Mesendoderm (in vitro differentiated cells): ENCODE measurements at regions not wholly inside any gene's neighbourhood (a gene's known extent, or its start where the extent isn't known, plus 50 kb on each side); places are given as distances from the start of the nearest gene placed in this dataset.
"Not testable (repeated sequence)": the region's sequence is repeated elsewhere in the genome, so short reads cannot be mapped to it uniquely, and the experiment has no call there.

Experiments used
- DNase-seq: peaks from one replicate; pipeline ENCODE4 v3.0.0; 2013
- H2AK5ac ChIP-seq: 2 replicates; pipeline ENCODE4 v1.6.1; 2013; ENCODE audit warnings: low read length, inconsistent platforms
- H2BK120ac ChIP-seq: 2 replicates; pipeline ENCODE4 v1.6.1; 2013; ENCODE audit warnings: low read depth, mild to moderate bottlenecking, low read length, moderate library complexity, mixed read lengths
- H2BK15ac ChIP-seq: replicated peaks from 2 replicates; pipeline ENCODE4 v1.6.1; 2013; ENCODE audit warnings: low read depth, mild to moderate bottlenecking, moderate library complexity
- H2BK5ac ChIP-seq: 2 replicates; pipeline ENCODE4 v1.6.1; 2013; ENCODE audit warnings: low read length, inconsistent platforms
- H3K18ac ChIP-seq: 2 replicates; pipeline ENCODE4 v1.6.1; 2013; ENCODE audit warnings: mild to moderate bottlenecking, low read length, mixed read lengths
- H3K23ac ChIP-seq: one replicate; pipeline ENCODE4 v1.6.1; 2013; ENCODE audit warnings: low read length
- H3K27ac ChIP-seq: 2 replicates; pipeline ENCODE4 v1.5.1; 2013; ENCODE audit warnings: low read depth, mild to moderate bottlenecking, inconsistent platforms, low read length, moderate library complexity
- H3K27me3 ChIP-seq: 2 replicates; pipeline ENCODE4 v1.6.1; 2013; ENCODE audit warnings: low read length, control low read depth, mild to moderate bottlenecking, inconsistent platforms; ENCODE audit not compliant: insufficient read depth, poor library complexity
- H3K36me3 ChIP-seq: 2 replicates; pipeline ENCODE4 v1.6.1; 2013; ENCODE audit warnings: low read length, inconsistent platforms; ENCODE audit not compliant: control insufficient read depth, insufficient read depth
- H3K4ac ChIP-seq: one replicate; pipeline ENCODE4 v1.6.1; 2013; ENCODE audit warnings: low read depth, mild to moderate bottlenecking, low read length, moderate library complexity
- H3K4me1 ChIP-seq: 2 replicates; pipeline ENCODE4 v1.6.1; 2013; ENCODE audit warnings: low read depth, low read length, inconsistent platforms; ENCODE audit not compliant: control insufficient read depth
- H3K4me2 ChIP-seq: 2 replicates; pipeline ENCODE4 v1.6.1; 2013; ENCODE audit warnings: low read length
- H3K4me3 ChIP-seq: 2 replicates; pipeline ENCODE4 v1.5.1; 2013; ENCODE audit warnings: mild to moderate bottlenecking, low read length
- H3K56ac ChIP-seq: one replicate; pipeline ENCODE4 v1.6.1; 2013; ENCODE audit warnings: low read length
- H3K79me1 ChIP-seq: 2 replicates; pipeline ENCODE4 v1.6.1; 2013; ENCODE audit warnings: low read length, inconsistent platforms
- H3K79me2 ChIP-seq: 2 replicates; pipeline ENCODE4 v1.6.1; 2013; ENCODE audit warnings: mild to moderate bottlenecking, low read length; ENCODE audit not compliant: control insufficient read depth, insufficient read depth
- H3K9ac ChIP-seq: 2 replicates; pipeline ENCODE4 v1.6.1; 2013; ENCODE audit warnings: low read length, inconsistent platforms
- H4K5ac ChIP-seq: one replicate; pipeline ENCODE4 v1.6.1; 2013; ENCODE audit warnings: low read length
- H4K8ac ChIP-seq: one replicate; pipeline ENCODE4 v1.6.1; 2013; ENCODE audit warnings: low read depth, mild to moderate bottlenecking, control low read depth, low read length, moderate library complexity
- WGBS: extraction: QIAGEN DNeasy Blood & Tissue Kit; methylation state at CpG from one replicate; pipeline ENCODE4 v1.1.7; 2013; ENCODE audit warnings: low lambda C conversion rate, missing lambda C conversion rate; ENCODE audit not compliant: insufficient coverage; ENCODE audit errors: extremely low coverage; 5-methylcytosine and 5-hydroxymethylcytosine counted together

DNA sequence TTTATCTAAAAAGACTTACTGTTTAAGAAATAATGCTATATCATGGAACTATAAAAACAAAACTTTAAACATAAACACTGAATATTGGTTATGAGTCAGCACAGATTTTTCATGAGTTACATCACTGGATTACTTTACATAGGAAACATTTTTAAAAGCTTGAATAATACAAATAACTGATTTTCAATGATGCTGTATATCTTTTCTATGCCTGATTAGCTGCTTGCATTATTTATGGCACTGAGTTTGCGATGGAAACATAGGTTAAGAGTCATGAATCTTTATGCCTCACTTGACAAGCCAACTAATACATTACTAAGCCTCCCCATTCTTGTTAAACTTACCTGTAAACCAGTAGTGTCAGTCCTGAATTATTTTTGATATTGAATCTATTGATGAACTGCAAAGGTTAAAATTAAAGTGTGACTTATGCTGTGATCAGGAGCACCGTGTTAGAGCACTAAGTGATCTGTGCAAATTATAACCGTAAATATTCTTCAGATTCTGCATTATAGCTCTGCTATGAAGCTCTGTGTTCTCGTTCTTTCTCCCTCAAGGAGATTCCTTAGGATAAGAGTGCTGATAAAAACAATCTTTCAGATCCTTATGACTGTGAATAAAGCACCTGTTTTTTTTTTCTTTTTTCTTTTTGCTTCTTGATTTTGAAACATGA, 437.3 kb upstream of the BCHE start:
- no peaks in the 10 kb centered on the region for H3K36me3 ChIP-seq
- no peak overlapping the region for H2BK15ac ChIP-seq
- H3K18ac ChIP-seq: no peak overlapping the region
- no peak overlapping the region for H4K8ac ChIP-seq
- H3K79me1 ChIP-seq: no peaks in the 10 kb centered on the region
- no peak overlapping the region for H3K4ac ChIP-seq
- DNase-seq: no peak
- H3K27me3 ChIP-seq: no peaks in the 10 kb centered on the region
- H3K23ac ChIP-seq: no peak overlapping the region
- no peaks in the 10 kb centered on the region for H3K79me2 ChIP-seq
- no peak overlapping the region for H2BK120ac ChIP-seq
- no peak overlapping the region for H3K4me2 ChIP-seq
- H3K4me1 ChIP-seq: no peaks in the 10 kb centered on the region
- H4K5ac ChIP-seq: no peak overlapping the region
- no peak overlapping the region for H3K56ac ChIP-seq
- H3K27ac ChIP-seq: no peak overlapping the region
- no peak overlapping the region for H2AK5ac ChIP-seq
- no peak overlapping the region for H2BK5ac ChIP-seq
- no peak overlapping the region for H3K4me3 ChIP-seq
- no peak overlapping the region for H3K9ac ChIP-seq
- WGBS: no CpG with 5 or more reads among the region's 4 CpGs

GRCh38 chr3:166270429-166270828, 433.2 kb upstream of the BCHE start:
- no peak overlapping the region for H4K8ac ChIP-seq
- no peak overlapping the region for H3K18ac ChIP-seq
- no peak overlapping the region for H4K5ac ChIP-seq
- H3K23ac ChIP-seq: no peak overlapping the region
- no peak overlapping the region for H3K4me3 ChIP-seq
- no peaks in the 10 kb centered on the region for H3K27me3 ChIP-seq
- DNase-seq: no peak
- no peaks in the 10 kb centered on the region for H3K4me1 ChIP-seq
- no peak overlapping the region for H2BK15ac ChIP-seq
- H3K56ac ChIP-seq: no peak overlapping the region
- no peak overlapping the region for H2BK120ac ChIP-seq
- H3K4me2 ChIP-seq: no peak overlapping the region
- H3K79me1 ChIP-seq: no peaks in the 10 kb centered on the region
- no peak overlapping the region for H3K4ac ChIP-seq
- H2BK5ac ChIP-seq: no peak overlapping the region
- H3K9ac ChIP-seq: no peak overlapping the region
- H3K27ac ChIP-seq: no peak overlapping the region
- H3K79me2 ChIP-seq: no peaks in the 10 kb centered on the region
- no CpG with 5 or more reads among the region's 1 CpG for WGBS
- no peaks in the 10 kb centered on the region for H3K36me3 ChIP-seq
- no peak overlapping the region for H2AK5ac ChIP-seq

- no peak overlapping the region for H4K5ac ChIP-seq
- no peak overlapping the region for H3K9ac ChIP-seq
- no peaks in the 10 kb centered on the region for H3K79me1 ChIP-seq
- H3K4me2 ChIP-seq: no peak overlapping the region
- WGBS: no CpG with 5 or more reads among the region's 4 CpGs
- H3K27ac ChIP-seq: no peak overlapping the region
- H3K4me3 ChIP-seq: no peak overlapping the region
- H3K27me3 ChIP-seq: no peaks in the 10 kb centered on the region
- H2BK5ac ChIP-seq: no peak overlapping the region
- no peak overlapping the region for H2BK120ac ChIP-seq
- no peaks in the 10 kb centered on the region for H3K36me3 ChIP-seq
- H3K4ac ChIP-seq: no peak overlapping the region
- no peak overlapping the region for H4K8ac ChIP-seq
- no peak for DNase-seq
- no peaks in the 10 kb centered on the region for H3K4me1 ChIP-seq
- H2AK5ac ChIP-seq: no peak overlapping the region
- no peak overlapping the region for H3K18ac ChIP-seq
- H3K79me2 ChIP-seq: no peaks in the 10 kb centered on the region
- no peak overlapping the region for H3K23ac ChIP-seq
- H3K56ac ChIP-seq: no peak overlapping the region
- no peak overlapping the region for H2BK15ac ChIP-seq
Observed at GRCh38 chr3:166265153-166265552, 427.9 kb upstream of the BCHE start.

DNA sequence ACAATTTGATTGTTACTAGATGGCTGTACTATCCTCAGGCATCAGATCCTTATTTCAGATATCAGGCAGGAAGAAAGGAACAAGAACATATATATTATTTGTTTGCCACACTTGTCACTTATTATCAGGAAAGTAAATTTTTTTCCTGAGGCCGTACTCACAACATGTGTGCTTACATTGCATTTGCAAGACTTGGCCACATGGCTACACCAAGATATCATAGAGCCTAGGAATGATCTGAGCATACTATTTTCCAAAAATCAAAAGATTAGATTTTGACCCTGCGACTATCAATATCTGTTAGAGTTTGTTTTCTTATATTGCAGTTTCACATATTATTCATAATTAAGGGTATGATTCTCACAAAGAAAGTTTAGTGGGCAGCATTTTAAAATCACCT, 426.2 kb upstream of the BCHE start:
- WGBS: no CpG with 5 or more reads among the region's 2 CpGs
- no peaks in the 10 kb centered on the region for H3K79me2 ChIP-seq
- H2BK15ac ChIP-seq: no peak overlapping the region
- H3K4me1 ChIP-seq: no peaks in the 10 kb centered on the region
- H3K27me3 ChIP-seq: no peaks in the 10 kb centered on the region
- no peak overlapping the region for H2BK5ac ChIP-seq
- no peak overlapping the region for H3K9ac ChIP-seq
- H3K79me1 ChIP-seq: no peaks in the 10 kb centered on the region
- no peak overlapping the region for H3K4me3 ChIP-seq
- H2AK5ac ChIP-seq: no peak overlapping the region
- H4K8ac ChIP-seq: no peak overlapping the region
- H2BK120ac ChIP-seq: no peak overlapping the region
- H3K27ac ChIP-seq: no peak overlapping the region
- H3K18ac ChIP-seq: no peak overlapping the region
- H4K5ac ChIP-seq: no peak overlapping the region
- H3K23ac ChIP-seq: no peak overlapping the region
- no peak overlapping the region for H3K4me2 ChIP-seq
- H3K4ac ChIP-seq: no peak overlapping the region
- H3K36me3 ChIP-seq: no peaks in the 10 kb centered on the region
- H3K56ac ChIP-seq: no peak overlapping the region
- DNase-seq: no peak

DNA sequence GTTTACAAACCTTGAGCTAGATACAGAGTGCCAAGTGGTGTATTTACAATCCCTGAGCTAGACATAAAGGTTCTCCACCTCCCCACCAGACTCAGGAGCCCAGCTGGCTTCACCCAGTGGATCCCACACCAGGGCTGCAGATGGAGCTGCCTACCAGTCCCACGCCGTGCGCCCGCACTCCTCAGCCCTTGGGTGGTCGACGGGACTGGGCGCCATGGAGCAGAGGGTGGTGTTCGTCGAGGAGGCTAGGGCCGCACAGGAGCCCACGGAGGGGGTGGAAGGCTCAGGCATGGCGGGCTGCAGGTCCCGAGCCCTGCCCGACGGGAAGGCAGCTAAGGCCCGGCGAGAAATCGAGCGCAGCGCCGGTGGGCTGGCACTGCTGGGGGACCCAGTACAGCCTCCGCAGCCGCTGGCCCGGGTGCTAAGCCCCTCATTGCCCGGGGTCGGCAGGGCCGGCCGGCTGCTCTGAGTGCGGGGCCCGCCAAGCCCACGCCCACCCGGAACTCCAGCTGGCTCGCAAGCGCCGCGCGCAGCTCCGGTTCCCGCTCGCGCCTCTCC, 421.1 kb upstream of the BCHE start:
- H4K5ac ChIP-seq, H3K4me1 ChIP-seq, H3K23ac ChIP-seq, H3K79me2 ChIP-seq, H3K79me1 ChIP-seq, H3K9ac ChIP-seq, DNase-seq, H3K56ac ChIP-seq, H3K18ac ChIP-seq, H3K4ac ChIP-seq, H2AK5ac ChIP-seq, H3K27me3 ChIP-seq, H3K4me3 ChIP-seq, H3K4me2 ChIP-seq, H2BK15ac ChIP-seq, H2BK5ac ChIP-seq, H3K36me3 ChIP-seq, H2BK120ac ChIP-seq, H3K27ac ChIP-seq, H4K8ac ChIP-seq: not testable (repeated sequence)
- no CpG with 5 or more reads among the region's 41 CpGs for WGBS

GRCh38 chr3:166257715-166258114, 420.5 kb upstream of the BCHE start:
- Histone ChIP-seq H3K27ac (no peak overlapping the region), H3K9ac (no peak overlapping the region), H2BK5ac (no peak overlapping the region), H3K36me3 (no peaks in the 10 kb centered on the region), H3K79me2 (no peaks in the 10 kb centered on the region), H2BK120ac (no peak overlapping the region), H3K23ac (no peak overlapping the region), H3K4me1 (no peaks in the 10 kb centered on the region), H3K4me3 (no peak overlapping the region), H3K79me1 (no peaks in the 10 kb centered on the region), H3K4ac (no peak overlapping the region), H3K18ac (no peak overlapping the region), H4K8ac (no peak overlapping the region), H3K4me2 (no peak overlapping the region), H3K56ac (no peak overlapping the region), H2BK15ac (no peak overlapping the region), H3K27me3 (no peaks in the 10 kb centered on the region), H2AK5ac (no peak overlapping the region), H4K5ac (no peak overlapping the region)
- no CpG with 5 or more reads among the region's 16 CpGs for WGBS
- no peak for DNase-seq
